ENCODE measurements at regions not wholly inside any gene's neighbourhood (a gene's known extent, or its start where the extent isn't known, plus 50 kb on each side); places are given as distances from the start of the nearest gene placed in this dataset.

DNA sequence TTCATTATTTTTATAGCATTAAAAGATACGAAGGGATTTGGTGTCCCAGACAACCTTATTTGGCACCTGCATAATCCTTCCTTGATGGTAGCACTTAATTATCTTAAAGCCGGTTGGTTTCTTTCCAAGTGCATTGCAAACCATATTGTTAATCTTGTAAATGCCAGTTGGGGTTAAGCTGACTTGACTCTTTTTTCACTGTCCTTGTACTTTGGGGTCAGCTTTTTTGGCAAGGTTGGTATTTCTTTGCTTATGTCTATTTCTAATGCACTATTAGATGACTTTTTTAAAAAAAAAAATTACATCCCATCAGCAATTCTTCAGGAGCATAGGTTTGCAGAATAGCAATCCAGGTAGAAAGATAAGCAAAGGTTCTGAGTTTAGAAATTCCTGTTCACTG lies 466.8 kb upstream of the TLE4 start:
- Histone ChIP-seq H3K4me3 (ENCODE audit: low read depth, low read length) (no peak overlapping the region), H3K27me3 (ENCODE audit: control insufficient read depth, insufficient read depth, low read length) (no peaks in the 10 kb centered on the region), H3K27ac (ENCODE audit: low read depth, low read length) (no peak overlapping the region), H3K9me3 (ENCODE audit: control insufficient read depth, insufficient read depth, low read length) (peaks cover 7% of the 10 kb centered on the region)
- TF ChIP-seq, protein P1, sequence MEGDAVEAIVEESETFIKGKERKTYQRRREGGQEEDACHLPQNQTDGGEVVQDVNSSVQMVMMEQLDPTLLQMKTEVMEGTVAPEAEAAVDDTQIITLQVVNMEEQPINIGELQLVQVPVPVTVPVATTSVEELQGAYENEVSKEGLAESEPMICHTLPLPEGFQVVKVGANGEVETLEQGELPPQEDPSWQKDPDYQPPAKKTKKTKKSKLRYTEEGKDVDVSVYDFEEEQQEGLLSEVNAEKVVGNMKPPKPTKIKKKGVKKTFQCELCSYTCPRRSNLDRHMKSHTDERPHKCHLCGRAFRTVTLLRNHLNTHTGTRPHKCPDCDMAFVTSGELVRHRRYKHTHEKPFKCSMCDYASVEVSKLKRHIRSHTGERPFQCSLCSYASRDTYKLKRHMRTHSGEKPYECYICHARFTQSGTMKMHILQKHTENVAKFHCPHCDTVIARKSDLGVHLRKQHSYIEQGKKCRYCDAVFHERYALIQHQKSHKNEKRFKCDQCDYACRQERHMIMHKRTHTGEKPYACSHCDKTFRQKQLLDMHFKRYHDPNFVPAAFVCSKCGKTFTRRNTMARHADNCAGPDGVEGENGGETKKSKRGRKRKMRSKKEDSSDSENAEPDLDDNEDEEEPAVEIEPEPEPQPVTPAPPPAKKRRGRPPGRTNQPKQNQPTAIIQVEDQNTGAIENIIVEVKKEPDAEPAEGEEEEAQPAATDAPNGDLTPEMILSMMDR (IDR thresholded peaks at IDR 0.05; ENCODE audit: low read depth, low read length): no peak
- CTCF ChIA-PET: interaction anchor here (0.6 to 1.2 kb wide), 4 partner anchors 25 to 502 kb away, joined by 3 to 6 read pairs (median 4); no protein-coding TSS in a partner anchor
- no peak for DNase-seq (ENCODE audit: low read depth, low spot score)
- POLR2A ChIA-PET: no interaction called here

- Histone ChIP-seq H3K27ac (ENCODE audit: low read depth, low read length) (no peak overlapping the region), H3K9me3 (ENCODE audit: control insufficient read depth, insufficient read depth, low read length) (peaks cover 7% of the 10 kb centered on the region), H3K4me3 (ENCODE audit: low read depth, low read length) (no peak overlapping the region), H3K27me3 (ENCODE audit: control insufficient read depth, insufficient read depth, low read length) (no peaks in the 10 kb centered on the region)
- TF ChIP-seq, protein P1 (IDR thresholded peaks at IDR 0.05; ENCODE audit: low read depth, low read length): no peak
- no peak for DNase-seq (ENCODE audit: low read depth, low spot score)
- ChIA-PET POLR2A (no interaction called here), CTCF (no interaction called here)
These were observed 463.7 kb upstream of the TLE4 start for GRCh38 chr9:79107911-79108676.

DNA sequence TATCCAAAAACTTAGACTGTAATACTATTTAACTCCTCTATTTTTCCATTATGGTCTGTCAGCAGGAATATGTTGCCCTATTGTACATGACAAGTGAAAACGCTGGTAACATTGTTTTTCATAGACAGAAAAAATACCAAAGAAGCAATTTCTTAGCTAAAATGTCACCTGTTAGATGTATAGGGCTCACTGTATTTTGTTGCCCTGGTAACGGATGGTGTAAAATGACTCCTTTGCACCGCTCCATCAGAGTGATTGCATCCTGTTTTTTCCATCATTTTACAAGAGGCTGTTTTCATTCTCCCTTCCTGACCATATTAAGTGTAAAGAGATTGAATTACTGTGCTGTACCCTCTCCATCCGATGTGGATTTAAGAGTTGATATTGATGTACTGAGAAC lies 460.1 kb upstream of the TLE4 start:
- Histone ChIP-seq H3K4me3 (ENCODE audit: low read depth, low read length) (no peak overlapping the region), H3K27ac (ENCODE audit: low read depth, low read length) (no peak overlapping the region), H3K27me3 (ENCODE audit: control insufficient read depth, insufficient read depth, low read length) (no peaks in the 10 kb centered on the region), H3K9me3 (ENCODE audit: control insufficient read depth, insufficient read depth, low read length) (peaks cover 7% of the 10 kb centered on the region)
- TF ChIP-seq, protein P1 (IDR thresholded peaks at IDR 0.05; ENCODE audit: low read depth, low read length): no peak
- ChIA-PET POLR2A (no interaction called here), CTCF (no interaction called here)
- no peak for DNase-seq (ENCODE audit: low read depth, low spot score)

GRCh38 chr9:79115176-79115575 lies 456.6 kb upstream of the TLE4 start:
- ChIA-PET CTCF (interaction anchor here (1.2 kb wide), 1 partner anchor 14 kb away, joined by 7 read pairs; no protein-coding TSS in a partner anchor), POLR2A (no interaction called here)
- Histone ChIP-seq H3K27me3 (ENCODE audit: control insufficient read depth, insufficient read depth, low read length) (no peaks in the 10 kb centered on the region), H3K27ac (ENCODE audit: low read depth, low read length) (no peak overlapping the region), H3K4me3 (ENCODE audit: low read depth, low read length) (no peak overlapping the region), H3K9me3 (ENCODE audit: control insufficient read depth, insufficient read depth, low read length) (no peaks in the 10 kb centered on the region)
- DNase-seq (ENCODE audit: low read depth, low spot score): no peak
- TF ChIP-seq, protein P1 (IDR thresholded peaks at IDR 0.05; ENCODE audit: low read depth, low read length): no peak

- POLR2A ChIA-PET: no interaction called here
- no peak for DNase-seq (ENCODE audit: low read depth, low spot score)
- CTCF ChIA-PET: interaction anchor here (2.1 kb wide), 1 partner anchor 13 kb away, joined by 6 read pairs; no protein-coding TSS in a partner anchor
- TF ChIP-seq, protein P1 (IDR thresholded peaks at IDR 0.05; ENCODE audit: low read depth, low read length): no peak
- no peak overlapping the region for H3K4me3 ChIP-seq (ENCODE audit: low read depth, low read length)
- H3K9me3 ChIP-seq (ENCODE audit: control insufficient read depth, insufficient read depth, low read length): no peaks in the 10 kb centered on the region
- H3K27me3 ChIP-seq (ENCODE audit: control insufficient read depth, insufficient read depth, low read length): no peaks in the 10 kb centered on the region
- no peak overlapping the region for H3K27ac ChIP-seq (ENCODE audit: low read depth, low read length)
These were observed 455.7 kb upstream of the TLE4 start for GRCh38 chr9:79116041-79116440.
